HG03039 (cell line): ENCODE measurements at regions not wholly inside any gene's neighbourhood (a gene's known extent, or its start where the extent isn't known, plus 50 kb on each side); places are given as distances from the start of the nearest gene placed in this dataset.

Experiments
- ATAC-seq: cut with Tn5 transposase; IDR thresholded peaks from one replicate; pipeline ENCODE4 v1.9.1; 2021; ENCODE audit warnings: mild to moderate bottlenecking, moderate library complexity; ENCODE audit not compliant: unreplicated experiment

DNA sequence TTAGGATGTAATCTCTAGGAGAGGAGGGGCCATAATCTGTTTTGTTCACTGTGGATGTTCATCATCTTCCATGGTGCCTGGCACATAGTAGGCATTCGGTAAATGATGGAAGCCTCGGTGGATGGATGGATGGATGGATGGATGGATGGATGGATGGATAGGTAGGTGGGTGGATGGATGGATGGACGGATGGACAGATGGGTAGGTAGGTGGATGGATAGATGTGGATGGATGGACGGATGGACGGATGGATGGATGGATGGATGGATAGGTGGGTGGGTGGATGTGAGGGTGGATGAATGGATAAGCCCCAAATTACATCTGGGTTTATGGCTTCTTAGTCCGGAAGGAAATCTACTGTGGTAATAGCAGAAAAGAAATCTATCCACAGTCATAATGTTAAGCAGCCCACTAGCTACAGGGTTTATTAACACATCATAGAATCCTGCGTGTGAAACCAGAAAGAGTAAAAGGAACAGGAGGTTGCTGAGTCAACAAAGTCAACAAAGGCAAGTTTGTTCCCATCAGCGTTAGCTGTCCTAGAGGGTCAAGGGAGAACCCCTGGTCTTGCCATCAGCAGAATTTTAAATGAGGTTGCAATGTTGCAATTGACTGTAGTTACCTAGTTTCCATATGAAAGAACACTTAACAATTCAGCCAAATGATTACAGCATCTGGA, 82.8 kb downstream of the C11orf91 start:
- ATAC-seq = no peak

DNA sequence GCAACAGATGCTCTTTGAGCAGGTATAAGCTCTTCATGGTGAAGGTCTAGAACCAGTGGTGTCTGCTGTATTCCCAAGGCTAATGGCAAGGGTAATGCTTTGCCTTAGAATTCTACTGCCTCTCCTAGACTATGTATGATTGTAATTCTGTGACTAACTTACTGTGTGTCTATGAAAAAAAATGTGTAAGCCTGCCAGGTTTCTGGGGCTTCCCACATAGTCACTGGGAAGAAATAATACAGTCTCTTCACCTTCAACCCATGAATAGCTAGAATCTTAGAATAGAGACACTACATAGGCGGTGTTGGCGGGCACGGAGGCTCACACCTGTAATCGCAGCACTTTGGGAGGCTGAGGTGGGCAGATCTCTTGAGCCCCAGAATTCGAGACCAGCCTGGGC, 84.1 kb downstream of the C11orf91 start:
- no peak for ATAC-seq

DNA sequence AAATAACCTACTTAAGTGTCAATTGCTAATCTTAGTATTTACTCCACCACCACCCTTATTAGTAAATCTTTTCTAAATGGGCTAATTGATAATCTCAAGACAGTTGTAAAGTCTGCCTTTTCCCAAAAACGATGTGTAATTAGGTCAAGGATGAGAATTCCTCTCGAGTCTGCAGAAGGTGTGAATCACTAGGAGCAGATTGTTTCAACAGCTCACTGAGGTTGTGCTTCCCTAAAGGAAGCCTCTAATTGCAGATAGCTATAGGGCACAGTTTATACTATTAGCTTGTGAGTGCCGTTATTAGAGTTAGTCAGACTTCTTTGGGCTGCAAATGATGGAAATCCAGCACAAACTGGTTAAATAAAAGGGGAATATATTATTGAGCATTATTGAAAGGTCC, 84.9 kb downstream of the C11orf91 start:
- no peak for ATAC-seq

DNA sequence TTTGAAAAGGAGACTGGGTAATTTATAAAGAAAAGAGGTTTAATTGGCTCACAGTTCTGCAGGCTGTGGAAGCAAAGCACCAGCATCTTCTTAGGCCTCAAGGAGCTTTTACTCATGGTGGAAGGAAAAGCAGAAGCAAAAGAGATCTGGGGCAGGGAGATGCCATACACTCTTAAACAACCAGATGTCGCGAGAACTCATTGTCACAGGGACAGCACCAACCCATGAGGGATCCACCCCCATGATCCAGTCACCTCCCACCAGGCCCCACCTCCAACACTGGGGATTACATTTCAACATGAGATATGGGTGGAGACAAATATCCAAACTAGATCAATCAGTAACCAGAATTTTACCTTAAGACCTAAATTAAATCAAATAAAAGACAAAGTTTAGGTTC, 87.2 kb downstream of the C11orf91 start:
- ATAC-seq = no peak

DNA sequence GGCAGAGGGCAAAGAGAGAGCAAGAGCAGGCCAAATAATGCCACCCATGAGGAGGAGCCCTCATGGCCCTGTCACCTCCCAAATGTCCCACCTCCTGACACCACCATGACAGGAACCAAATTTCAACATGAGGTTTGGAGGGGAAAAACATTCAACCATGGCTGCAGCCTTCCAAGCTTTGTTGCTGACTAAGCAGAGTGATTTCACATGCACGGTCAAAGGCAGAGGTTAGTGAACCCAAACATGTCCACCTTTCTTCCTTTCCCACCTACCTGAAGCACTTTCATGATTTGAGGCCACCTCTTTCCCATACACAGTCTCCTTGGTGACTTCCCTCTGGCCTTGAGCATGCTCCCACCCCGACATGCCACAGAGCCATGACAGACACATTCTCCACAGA, 89.7 kb downstream of the C11orf91 start:
- ATAC-seq = no peak

DNA sequence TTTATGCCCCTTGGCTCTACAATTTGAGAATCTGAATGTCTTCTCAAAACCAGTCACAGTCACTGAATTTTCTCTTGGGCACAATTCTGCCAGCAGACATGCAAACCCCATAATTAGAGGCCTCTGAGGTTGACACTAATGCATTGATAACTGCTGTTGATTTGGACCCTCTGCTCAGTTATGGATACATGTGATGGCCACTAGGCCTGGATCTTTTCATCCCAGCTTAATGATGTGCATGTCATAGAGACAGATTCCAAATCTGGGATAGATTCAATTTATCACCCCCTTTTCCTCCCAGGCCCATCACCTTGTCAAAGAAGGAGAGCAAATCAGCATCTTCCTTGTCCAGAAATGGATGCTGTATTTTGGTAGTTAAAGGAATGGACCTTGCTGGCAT, 92.2 kb downstream of the C11orf91 start:
- no peak for ATAC-seq

DNA sequence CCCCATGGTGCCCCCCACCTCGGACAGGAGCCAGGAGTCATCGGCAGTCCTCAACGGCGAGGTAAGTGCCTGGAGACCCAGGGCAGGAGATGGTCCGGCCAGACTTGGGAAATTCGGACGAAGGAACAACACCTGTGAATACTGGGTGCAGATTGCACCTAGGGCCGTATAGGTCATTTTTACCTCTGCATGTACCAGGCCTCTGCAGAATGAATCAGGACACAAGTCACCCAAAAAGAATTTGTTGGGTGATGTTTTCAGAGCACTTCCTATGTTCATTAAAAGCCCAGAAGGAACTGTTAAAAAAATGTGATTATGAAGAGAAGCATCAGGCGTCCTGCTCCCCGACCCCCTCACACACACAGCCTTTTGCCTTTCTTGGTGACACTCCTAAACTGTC, 93.9 kb downstream of the C11orf91 start:
- no peak for ATAC-seq

DNA sequence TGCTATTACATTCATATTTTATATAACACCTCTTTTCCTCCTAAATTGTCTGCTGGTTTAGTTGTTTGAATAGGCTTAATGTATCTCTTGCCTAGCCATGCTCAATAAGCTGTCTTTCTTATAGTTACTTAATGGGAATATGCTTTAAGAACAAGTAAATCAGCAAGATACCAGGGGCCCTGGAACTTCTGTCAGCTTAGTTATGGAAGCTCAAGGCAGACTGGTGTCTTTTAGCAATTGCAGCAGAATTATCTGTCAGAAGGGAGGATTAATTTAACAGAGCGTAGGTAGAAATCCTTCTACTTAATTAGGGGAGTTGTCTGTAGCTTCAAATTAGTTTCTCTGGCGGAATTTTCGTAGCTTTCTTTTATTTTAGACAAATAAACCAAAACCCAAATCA, 94.9 kb downstream of the C11orf91 start:
- ATAC-seq = no peak

DNA sequence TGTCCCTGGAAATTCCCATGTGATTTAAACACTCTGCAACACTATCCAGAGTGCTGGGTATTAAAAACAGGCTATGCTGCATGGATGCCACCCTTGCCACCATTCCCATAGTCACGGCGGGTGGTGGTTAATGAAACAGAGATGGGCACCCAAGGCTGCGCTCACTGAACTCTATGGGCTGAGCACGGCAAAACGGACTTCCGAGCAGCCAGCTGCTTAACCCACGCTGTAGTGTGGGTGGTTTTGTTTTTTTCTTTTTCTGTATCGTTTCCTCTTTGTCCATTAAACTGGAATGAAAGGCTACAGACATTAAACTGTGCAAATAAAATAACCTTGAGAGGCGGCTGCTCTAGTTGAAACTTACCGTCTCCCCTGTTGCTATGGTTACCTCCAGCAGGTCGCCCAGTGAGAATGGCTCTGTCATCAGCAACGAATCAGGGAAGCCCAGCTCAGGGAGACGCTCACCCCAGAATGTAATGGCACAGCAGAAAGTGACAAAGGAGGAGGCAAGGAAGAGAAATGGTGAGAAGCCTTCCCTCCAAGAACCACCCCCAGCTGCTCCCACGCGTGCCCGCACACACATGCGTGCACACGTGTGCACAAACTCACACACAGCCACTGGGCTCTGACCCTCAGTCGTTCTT, 102.1 kb downstream of the C11orf91 start:
- no peak for ATAC-seq

DNA sequence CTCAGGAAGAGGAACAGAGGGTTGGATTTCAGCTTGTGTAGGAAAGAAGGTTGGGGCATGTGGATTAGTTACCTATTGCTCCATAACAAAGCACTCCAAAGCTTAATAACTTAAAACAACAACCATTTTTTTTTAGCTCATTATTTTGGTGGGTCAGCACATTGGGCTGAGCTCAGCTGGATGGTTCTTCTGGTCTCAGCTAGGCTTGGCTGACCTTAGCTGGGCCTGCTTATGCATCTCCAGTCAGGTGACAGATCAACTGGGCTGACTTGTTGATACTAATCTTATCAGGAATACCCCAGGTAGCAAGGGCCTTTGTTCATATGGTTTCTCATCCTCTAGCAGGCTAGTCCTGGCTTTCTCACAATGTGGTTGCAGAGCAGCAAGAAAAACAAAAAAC, 106.4 kb downstream of the C11orf91 start:
- no peak for ATAC-seq

DNA sequence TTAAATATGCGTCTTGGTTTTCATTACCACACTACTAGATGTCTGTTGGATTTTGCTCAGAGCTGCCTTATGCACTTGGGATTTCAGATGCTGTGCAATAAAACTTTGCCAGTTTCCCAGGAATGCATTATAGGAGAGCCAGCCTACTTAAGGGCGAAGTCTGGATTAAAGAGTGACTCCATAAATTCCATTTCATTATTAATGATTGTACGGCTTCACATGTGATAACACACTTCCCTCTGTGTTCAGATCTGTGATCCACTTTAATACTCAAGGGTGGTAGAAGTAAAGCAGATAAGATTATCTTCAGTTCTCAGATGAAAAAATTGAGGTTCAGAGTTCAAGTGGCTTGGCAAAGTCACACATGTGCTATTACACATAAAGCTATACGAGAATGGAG, 110.2 kb downstream of the C11orf91 start:
- no peak for ATAC-seq

DNA sequence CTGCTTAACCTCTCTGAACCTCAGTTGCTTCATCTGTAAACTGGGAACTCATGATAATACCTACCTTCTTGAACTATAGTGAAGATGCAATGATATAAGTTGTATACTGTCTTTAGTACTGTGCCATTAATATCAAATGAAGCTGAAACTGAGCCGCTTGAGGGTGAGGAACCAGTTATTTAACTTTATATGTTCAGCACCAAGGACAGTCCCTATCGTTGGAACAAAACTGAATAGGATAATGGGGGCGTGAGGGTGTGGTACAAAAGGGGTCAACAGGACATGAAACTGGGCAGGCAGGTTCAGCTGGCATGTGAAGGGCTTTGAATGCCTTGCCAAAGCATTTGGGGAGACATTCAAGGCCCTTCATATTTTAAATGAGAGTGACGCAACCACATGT, 112.6 kb downstream of the C11orf91 start:
- no peak for ATAC-seq

DNA sequence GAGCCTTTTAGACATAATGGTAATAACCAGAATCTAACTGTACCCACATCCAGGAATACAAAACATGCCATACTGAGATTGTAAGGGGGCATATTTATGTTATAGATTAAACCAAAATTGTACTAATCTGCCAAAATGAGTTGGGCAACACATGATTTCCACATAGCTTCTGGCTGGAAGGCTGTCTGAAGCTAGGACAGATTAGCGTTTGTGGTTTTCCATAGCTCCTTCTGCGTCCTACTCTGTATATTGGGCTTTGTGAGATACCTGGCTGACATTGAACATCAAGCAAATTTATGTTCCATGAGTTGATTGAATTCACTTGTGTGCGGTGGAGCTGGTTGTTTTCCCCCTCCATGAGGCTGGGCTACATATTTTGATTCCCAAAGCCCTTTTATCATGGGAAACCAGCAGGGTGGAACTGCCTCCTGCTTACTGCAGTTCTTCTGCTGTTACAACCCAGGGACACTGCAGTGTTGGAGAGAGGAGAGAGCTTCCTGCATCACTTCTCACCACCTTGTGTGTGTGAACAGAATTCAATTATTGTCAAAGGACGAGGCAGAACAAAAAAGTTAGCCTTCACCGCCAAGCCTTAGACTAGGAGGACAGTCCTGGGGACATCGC, 114.9 kb downstream of the C11orf91 start:
- no peak for ATAC-seq

DNA sequence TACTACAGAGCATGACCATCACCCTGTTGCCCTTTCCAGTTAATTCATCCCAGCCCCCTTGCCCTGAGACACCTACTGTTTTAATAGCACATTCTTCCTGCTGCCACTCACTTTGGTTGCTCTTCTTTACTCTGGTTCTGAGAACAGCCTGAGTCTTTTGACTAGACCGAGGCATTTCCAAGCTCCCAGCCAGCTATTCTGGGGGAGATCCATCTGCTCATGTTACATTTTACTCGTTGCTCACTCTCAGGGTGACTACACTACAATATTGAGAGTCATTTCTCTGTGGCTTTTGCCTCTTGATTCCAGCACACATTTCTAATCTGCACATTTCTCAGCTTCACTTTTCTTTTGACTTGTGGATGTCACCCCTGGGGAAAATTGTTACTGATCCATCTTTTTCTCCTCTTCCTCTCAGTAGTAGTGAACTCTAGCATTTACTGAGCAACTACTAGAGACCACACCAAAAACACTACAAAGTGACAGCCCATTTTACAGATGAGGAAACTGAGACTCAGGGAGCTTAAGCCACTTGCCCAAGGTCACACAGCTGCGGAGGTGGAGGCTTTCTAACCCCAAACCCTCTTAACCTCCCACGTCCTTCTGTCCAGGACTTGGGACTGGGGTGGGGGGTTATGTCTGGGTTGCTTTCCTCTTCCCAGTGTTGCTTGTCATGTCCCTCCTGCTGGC, 117.8 kb downstream of the C11orf91 start:
- ATAC-seq = no peak

DNA sequence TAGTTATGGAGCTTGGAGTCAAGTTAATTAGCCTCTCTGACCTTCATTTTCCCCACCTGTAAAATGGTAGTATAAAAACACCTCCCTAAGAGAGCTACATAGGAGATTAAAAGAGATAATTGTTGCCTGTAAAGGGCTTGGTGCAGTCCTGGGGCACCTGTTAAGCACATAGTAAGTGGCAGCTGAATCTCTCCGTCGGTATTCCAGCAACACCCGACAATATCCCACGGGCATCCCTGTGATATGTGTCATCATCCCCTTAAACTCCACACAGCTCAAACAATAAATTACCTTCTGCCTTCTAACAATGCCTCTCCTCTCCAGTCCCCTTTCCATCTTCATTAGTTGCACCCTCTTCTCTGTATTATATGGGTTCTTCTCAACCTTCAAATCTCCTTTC, 121.5 kb downstream of the C11orf91 start:
- no peak for ATAC-seq

DNA sequence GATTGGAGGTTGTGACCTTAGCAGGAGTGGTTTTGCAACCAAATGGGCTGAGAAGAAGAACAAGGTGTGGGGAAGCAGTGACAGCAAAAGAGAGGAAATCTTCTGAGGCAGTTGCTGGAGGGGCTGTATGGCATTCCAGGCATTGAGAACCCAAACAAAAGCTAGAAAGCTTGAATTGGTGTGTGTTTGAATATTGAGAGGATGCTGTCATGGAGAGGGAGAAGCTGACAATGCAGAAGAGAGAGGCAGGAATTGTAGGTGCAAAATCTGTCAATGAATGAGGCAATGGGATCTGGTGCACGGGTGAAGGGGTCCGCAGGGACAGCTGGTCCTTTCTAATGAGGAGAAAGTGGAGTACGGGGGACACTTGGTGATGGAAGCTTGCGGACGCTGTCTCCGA, 123.4 kb downstream of the C11orf91 start:
- ATAC-seq = no peak

DNA sequence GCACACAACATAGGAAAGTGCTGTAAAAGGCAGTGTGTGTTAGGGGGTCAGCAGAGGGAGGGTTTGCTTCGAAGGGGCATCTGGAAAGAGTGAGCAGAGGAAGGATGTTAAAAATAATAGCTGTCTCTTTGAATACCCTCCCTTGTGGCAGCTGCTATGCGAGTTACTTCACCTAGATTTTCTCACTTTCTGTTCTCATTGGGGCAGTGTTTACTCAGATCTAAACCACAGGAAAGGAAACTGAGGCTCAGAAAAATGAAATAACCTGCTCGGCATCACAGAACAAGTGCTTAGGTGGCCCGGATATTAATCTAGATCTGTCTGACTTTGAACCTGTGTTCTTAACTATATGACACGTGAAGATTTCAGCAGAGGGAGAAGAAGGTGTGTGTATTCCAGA, 125.3 kb downstream of the C11orf91 start:
- ATAC-seq = peak; percentile 56

DNA sequence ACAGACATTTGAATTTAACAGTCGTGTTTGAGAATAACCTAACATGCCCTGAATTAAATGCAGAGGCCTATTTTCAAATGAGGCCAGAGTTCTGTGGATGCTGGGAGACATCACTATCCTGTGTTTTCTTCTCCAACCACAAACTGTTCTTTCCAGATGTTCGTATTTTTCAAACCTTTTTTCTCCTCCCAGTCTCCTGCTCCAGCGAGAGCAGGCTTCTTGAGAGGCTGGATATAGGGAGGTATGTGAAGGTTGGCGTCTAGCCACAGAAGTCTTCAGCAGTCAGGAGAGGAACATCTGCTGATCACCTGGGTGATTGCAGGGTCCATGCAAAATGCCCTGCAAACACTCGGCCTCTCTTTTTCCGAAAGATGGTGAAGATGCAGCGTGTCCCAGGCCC, 126.3 kb downstream of the C11orf91 start:
- ATAC-seq = no peak

DNA sequence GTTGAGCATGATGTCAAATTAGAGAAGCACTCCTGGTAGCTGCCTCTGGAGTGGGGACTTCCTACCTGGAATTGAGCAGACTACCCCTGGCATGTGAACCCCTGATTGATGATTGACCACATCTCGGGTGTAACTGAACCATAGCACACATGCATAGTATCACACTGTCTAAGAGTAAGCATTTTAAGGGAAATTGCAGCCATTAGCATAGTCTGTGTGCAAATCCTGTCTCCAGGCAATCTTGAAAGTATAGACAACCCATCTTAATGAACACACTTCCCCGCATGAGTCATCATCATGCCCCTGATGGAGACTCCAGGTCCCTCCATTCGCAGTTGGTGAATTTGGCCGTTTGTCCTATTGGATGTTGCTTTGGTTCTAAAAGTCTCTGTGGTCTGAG, 131.3 kb downstream of the C11orf91 start:
- ATAC-seq = no peak

DNA sequence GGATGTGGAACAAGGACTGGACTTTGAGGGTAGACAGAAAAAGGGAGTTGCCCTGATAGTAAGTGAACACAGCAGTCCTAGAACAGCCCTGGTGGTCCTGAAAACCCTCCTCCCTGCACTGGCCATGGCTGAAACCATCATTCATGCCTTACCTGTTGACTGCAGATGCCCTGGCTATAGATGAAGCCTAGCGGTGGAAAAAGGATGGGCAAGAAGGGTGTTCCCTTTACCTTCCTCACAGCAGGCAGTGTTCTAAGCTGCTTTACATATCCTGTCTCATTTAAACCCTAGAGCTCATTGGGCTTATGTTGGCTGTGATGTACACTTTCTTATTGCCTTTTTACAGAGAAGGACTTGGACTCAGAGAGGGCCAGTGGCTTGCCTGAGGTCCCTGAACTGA, 133.6 kb downstream of the C11orf91 start:
- ATAC-seq = no peak

DNA sequence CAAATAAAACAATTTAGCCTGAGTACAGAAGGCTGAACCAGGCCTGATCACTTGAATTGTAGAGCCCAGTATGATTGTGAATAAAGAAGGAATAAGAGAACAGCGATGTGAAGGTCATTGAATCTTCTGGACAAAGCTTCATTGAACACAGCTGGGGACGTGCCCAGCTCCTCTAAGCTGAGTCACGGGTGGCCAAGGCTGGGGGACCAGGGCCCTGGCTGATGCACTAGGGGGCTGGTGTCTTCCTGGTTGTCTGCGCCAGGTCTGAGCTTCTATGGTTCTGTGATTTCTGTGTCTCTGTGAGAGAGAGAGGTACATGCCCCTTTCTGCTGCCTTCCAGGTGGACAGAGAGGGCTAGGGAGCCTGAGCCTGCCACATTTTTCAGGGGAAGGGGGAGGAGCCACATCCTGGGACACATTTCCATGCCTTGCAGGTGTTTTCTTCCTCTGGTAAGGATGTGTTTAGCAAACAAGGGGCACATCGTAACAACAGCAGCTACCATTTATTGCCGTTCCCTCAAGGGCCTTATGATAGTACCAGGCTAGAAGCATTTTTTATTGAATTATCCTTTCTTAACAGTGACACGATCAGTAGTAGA, 135.7 kb downstream of the C11orf91 start:
- ATAC-seq = no peak

DNA sequence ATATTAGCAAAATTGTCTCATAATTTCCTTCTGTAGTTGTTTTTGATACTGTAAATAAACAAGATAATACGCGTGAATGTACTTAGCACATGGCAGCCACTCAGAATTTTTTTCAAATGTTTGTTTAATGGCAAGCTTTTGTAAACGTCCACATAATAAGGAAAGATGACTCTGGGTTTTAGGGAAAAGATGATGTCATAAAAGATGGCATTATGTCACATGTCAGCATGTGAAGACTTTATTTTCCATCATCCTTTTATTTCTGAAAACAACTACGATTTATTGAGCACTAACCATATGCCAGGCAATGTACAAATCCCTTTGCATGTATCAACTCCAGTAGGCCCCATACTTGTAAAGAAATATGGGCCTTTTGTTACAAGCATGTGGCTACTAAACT, 139.9 kb downstream of the C11orf91 start:
- ATAC-seq = no peak
